DMS153 treated with DMSO at 0.1 percent for 48 hours (cell line): ENCODE measurements at regions not wholly inside any gene's neighbourhood (a gene's known extent, or its start where the extent isn't known, plus 50 kb on each side); places are given as distances from the start of the nearest gene placed in this dataset.

Experiments
- DNase-seq: peaks from one replicate; lab custom pipeline; 2025; ENCODE audit not compliant: unreplicated experiment; lab: John Stamatoyannopoulos, UW

GRCh38 chr10:4733150-4733842 is 92.7 kb upstream of the AKR1E2 start:
- no peak for DNase-seq

GRCh38 chr10:4730998-4731397 is 95.0 kb upstream of the AKR1E2 start:
- DNase-seq = no peak

GRCh38 chr10:4725917-4726606 is 99.9 kb upstream of the AKR1E2 start:
- DNase-seq = no peak

GRCh38 chr10:4723860-4724259 is 102.1 kb upstream of the AKR1E2 start:
- no peak for DNase-seq

- DNase-seq = no peak
Measured at GRCh38 chr10:4721999-4722753, 103.8 kb upstream of the AKR1E2 start.

GRCh38 chr10:4720463-4720862 is 105.5 kb upstream of the AKR1E2 start:
- DNase-seq = no peak

GRCh38 chr10:4719671-4720070 is 106.3 kb upstream of the AKR1E2 start:
- no peak for DNase-seq

- DNase-seq = no peak
Measured at GRCh38 chr10:4719036-4719435, 107.0 kb upstream of the AKR1E2 start.

- DNase-seq = no peak
Measured at GRCh38 chr10:4718544-4718943, 107.5 kb upstream of the AKR1E2 start.

GRCh38 chr10:4717670-4718069 is 108.3 kb upstream of the AKR1E2 start:
- DNase-seq = no peak

GRCh38 chr10:4710858-4711257 is 115.1 kb upstream of the AKR1E2 start:
- DNase-seq = no peak

GRCh38 chr10:4708123-4708759 is 117.8 kb upstream of the AKR1E2 start:
- DNase-seq = no peak

- DNase-seq = no peak
Measured at GRCh38 chr10:4707221-4707620, 118.8 kb upstream of the AKR1E2 start.

GRCh38 chr10:4704034-4704545 is 121.9 kb upstream of the AKR1E2 start:
- no peak for DNase-seq

- DNase-seq = no peak
Measured at GRCh38 chr10:4701016-4701415, 125.0 kb upstream of the AKR1E2 start.

- no peak for DNase-seq
Measured at GRCh38 chr10:4699950-4700730, 125.9 kb upstream of the AKR1E2 start.

GRCh38 chr10:4698075-4698474 is 127.9 kb upstream of the AKR1E2 start:
- DNase-seq = no peak

GRCh38 chr10:4696186-4696585 is 129.8 kb upstream of the AKR1E2 start:
- DNase-seq = no peak

GRCh38 chr10:4693967-4694366 is 132.0 kb upstream of the AKR1E2 start:
- no peak for DNase-seq

- DNase-seq = no peak
Measured at GRCh38 chr10:4692206-4692605, 133.8 kb upstream of the AKR1E2 start.

GRCh38 chr10:4691776-4692175 is 134.2 kb upstream of the AKR1E2 start:
- DNase-seq = no peak
